GM12864 (cell line): ENCODE measurements at regions not wholly inside any gene's neighbourhood (a gene's known extent, or its start where the extent isn't known, plus 50 kb on each side); places are given as distances from the start of the nearest gene placed in this dataset.

Experiments
- DNase-seq: peaks from one replicate; pipeline ENCODE4 v3.0.0-alpha.2; 2011; ENCODE audit warnings: low read depth
- H3K4me3 ChIP-seq: 2 replicates; pipeline ENCODE4 v1.5.1; 2011; ENCODE audit warnings: mild to moderate bottlenecking, low read depth, low read length, control low read depth
- TF ChIP-seq, protein P1 (sequence below): IDR thresholded peaks from 2 replicates; pipeline ENCODE4 v1.5.1; 2011; ENCODE audit warnings: low read depth, mild to moderate bottlenecking, moderate library complexity, low read length, control low read depth, inconsistent platforms; ENCODE audit errors: missing control alignments

DNA sequence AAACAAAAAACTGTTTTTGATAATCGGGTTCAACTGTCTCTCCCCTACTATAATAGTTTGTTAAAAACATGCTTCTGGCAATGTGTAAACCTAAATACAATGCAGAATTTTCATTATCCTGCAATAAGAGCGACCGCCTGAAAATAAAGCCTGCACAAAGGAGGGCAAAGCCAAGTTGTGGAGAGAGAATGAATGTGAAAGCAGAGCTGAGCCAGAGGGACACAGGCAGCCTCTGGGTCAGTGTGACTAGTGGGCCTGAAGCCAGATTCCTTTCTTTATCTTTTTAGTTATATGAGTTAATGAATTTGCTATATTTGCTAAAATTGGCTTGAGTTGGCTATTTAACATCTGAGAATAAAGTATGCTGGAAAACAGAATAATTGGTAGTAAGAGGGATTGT is 615.2 kb downstream of the PLA2G4A start:
- no peak for DNase-seq

DNA sequence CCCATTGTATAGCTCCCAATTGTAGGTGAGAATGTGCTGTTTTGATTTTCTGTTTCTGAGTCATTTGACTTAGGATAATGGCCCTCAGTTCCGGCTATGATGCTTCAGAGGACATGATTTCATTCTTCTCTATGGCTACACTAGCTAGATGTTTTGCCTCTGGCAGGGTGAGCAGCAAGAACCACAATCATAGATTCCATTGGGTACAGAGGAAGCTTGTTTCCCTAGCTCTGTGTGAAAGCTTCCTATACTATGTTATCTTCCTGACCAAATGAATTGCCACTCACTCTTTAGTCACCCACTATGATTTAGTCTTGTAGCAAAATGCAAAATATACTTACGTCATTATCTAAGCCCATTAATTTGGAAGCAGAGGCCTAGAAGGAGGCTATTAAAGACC is 616.3 kb downstream of the PLA2G4A start:
- TF ChIP-seq, protein P1, sequence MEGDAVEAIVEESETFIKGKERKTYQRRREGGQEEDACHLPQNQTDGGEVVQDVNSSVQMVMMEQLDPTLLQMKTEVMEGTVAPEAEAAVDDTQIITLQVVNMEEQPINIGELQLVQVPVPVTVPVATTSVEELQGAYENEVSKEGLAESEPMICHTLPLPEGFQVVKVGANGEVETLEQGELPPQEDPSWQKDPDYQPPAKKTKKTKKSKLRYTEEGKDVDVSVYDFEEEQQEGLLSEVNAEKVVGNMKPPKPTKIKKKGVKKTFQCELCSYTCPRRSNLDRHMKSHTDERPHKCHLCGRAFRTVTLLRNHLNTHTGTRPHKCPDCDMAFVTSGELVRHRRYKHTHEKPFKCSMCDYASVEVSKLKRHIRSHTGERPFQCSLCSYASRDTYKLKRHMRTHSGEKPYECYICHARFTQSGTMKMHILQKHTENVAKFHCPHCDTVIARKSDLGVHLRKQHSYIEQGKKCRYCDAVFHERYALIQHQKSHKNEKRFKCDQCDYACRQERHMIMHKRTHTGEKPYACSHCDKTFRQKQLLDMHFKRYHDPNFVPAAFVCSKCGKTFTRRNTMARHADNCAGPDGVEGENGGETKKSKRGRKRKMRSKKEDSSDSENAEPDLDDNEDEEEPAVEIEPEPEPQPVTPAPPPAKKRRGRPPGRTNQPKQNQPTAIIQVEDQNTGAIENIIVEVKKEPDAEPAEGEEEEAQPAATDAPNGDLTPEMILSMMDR: no peak
- no peak overlapping the region for H3K4me3 ChIP-seq
- no peak for DNase-seq

More for the DNA sequence above, 615.2 kb downstream of the PLA2G4A start:
- TF ChIP-seq, protein P1: no peak
- no peak overlapping the region for H3K4me3 ChIP-seq

DNA sequence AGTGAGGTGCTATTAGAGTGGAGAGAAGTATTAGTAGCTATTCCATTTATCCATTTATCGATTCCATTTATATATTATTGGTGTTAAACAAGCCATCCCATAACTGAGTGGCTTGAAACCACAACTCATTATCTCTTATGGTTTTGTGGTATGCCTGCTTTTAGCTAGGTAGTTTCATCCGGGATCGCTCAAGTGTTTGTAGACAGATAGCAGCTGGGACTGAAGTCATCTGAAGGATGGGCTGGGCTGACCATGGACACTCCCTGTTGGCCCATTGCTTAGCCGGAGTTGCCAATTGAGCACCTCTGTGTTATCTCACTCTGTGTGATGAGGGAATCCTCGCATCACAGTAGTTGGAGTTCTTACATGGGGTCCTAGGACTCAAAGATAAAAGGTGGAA is 622.5 kb downstream of the PLA2G4A start:
- no peak overlapping the region for H3K4me3 ChIP-seq
- TF ChIP-seq, protein P1: no peak
- DNase-seq: no peak

DNA sequence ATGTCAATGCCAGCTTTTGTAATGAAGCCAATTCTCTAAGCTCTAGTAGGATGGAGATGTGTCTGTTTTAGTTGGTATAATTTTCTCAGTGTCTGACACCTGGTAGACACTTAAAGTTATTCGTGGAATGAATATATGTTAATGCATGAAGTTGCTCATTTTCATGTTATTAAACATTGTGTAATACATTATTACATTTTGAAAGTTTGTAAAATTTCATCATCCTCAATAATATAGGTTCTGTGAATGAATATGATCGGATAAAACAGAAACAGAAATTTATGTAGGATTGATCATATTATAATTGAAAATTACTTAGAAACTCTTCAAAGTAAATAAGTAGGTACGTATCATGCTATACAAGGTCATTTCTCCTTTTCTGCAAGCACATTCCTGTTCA is 625.3 kb downstream of the PLA2G4A start:
- no peak for DNase-seq
- H3K4me3 ChIP-seq: no peak overlapping the region
- TF ChIP-seq, protein P1: no peak

DNA sequence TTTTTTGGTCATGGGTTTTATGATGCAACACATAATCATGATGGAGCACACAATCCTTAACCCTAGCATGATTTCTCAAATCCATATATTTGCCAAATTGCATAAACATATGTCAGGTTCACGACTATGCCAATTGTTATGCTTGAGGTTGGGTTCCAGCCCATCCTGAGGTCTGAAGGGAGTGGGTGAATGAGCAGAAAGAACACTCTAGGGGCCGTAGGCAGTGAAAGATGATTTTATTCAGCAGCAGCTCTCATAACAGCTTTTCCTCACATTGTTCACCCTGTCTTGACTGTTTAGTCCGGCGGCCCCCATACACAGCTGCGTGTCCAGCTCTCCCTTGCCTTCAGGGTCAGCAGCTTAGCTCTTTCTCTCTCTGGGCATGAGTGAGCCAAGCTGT is 627.7 kb downstream of the PLA2G4A start:
- no peak overlapping the region for H3K4me3 ChIP-seq
- DNase-seq: no peak
- TF ChIP-seq, protein P1: no peak

DNA sequence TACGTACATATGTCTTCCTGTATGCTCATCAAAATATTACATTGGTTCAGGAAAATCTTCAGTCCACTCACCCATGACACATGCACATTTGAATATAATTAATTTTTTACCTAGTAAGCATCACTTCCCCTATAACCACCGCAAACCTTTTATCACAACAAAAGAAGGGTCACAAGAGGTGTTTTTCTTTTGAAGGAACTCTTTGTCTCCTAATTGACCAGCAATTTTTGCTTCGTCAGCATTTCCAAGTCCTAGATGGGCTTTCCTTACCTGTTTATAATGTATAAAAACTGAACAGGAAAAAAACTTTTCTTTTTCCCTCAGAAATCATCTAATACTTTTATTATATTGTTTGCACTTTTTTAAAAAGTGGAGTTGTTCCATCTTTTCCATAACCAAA is 631.3 kb downstream of the PLA2G4A start:
- TF ChIP-seq, protein P1: no peak
- no peak overlapping the region for H3K4me3 ChIP-seq
- DNase-seq: no peak

DNA sequence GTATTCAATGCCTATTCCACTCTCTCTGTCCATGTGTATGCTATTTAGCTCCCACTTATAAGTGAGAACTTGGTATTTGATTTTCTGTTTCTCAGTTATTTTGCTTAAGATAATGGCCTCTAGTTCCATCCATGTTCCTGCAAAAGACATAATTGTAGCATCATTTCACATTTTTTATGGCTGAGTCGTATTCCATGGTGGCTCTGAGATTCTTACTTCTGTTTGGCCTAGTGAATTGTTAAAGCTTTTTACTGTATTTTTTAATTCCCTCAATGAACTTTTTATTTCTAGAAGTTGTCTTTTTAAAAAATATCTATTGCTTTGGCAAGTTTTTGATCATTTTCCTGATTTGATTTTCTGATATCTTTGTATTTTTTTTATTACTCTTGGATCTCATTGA is 635.6 kb downstream of the PLA2G4A start:
- DNase-seq: no peak
- TF ChIP-seq, protein P1: no peak
- H3K4me3 ChIP-seq: no peak overlapping the region
